Right hindlimb (tissue), 1 donor: ENCODE measurements at regions not wholly inside any gene's neighbourhood (a gene's known extent, or its start where the extent isn't known, plus 50 kb on each side); places are given as distances from the start of the nearest gene placed in this dataset.
"Not testable (repeated sequence)": the region's sequence is repeated elsewhere in the genome, so short reads cannot be mapped to it uniquely, and the experiment has no call there.

Source experiments
- DNase-seq: peaks from one replicate; pipeline ENCODE4 v3.0.0-alpha.2; 2018

- DNase-seq = not testable (repeated sequence)
Measured at GRCh38 chr1:185460723-185461122, 143.7 kb upstream of the IVNS1ABP start.

- no peak for DNase-seq
Measured at GRCh38 chr1:185459141-185459540, 142.1 kb upstream of the IVNS1ABP start.

GRCh38 chr1:185458670-185459069, 141.6 kb upstream of the IVNS1ABP start:
- DNase-seq = no peak

- no peak for DNase-seq
Measured at GRCh38 chr1:185453496-185454192, 136.6 kb upstream of the IVNS1ABP start.

- no peak for DNase-seq
Measured at GRCh38 chr1:185450917-185451316, 133.9 kb upstream of the IVNS1ABP start.

- no peak for DNase-seq
Measured at GRCh38 chr1:185450060-185450788, 133.2 kb upstream of the IVNS1ABP start.

- no peak for DNase-seq
Measured at GRCh38 chr1:185449378-185450059, 132.5 kb upstream of the IVNS1ABP start.

- DNase-seq = no peak
Measured at GRCh38 chr1:185448591-185449186, 131.6 kb upstream of the IVNS1ABP start.

- DNase-seq = no peak
Measured at GRCh38 chr1:185446131-185446530, 129.1 kb upstream of the IVNS1ABP start.

- no peak for DNase-seq
Measured at GRCh38 chr1:185445594-185445993, 128.6 kb upstream of the IVNS1ABP start.

GRCh38 chr1:185444676-185445075, 127.6 kb upstream of the IVNS1ABP start:
- no peak for DNase-seq

GRCh38 chr1:185442050-185442449, 125.0 kb upstream of the IVNS1ABP start:
- no peak for DNase-seq

GRCh38 chr1:185441605-185442004, 124.6 kb upstream of the IVNS1ABP start:
- DNase-seq = no peak

GRCh38 chr1:185440877-185441276, 123.8 kb upstream of the IVNS1ABP start:
- DNase-seq = no peak

GRCh38 chr1:185439727-185440415, 122.8 kb upstream of the IVNS1ABP start:
- no peak for DNase-seq

- no peak for DNase-seq
Measured at GRCh38 chr1:185438936-185439335, 121.9 kb upstream of the IVNS1ABP start.

- no peak for DNase-seq
Measured at GRCh38 chr1:185435696-185436379, 118.8 kb upstream of the IVNS1ABP start.

- no peak for DNase-seq
Measured at GRCh38 chr1:185434721-185435120, 117.7 kb upstream of the IVNS1ABP start.

- DNase-seq = no peak
Measured at GRCh38 chr1:185433667-185434066, 116.6 kb upstream of the IVNS1ABP start.

- no peak for DNase-seq
Measured at GRCh38 chr1:185432948-185433347, 115.9 kb upstream of the IVNS1ABP start.

- DNase-seq = no peak
Measured at GRCh38 chr1:185431612-185432011, 114.6 kb upstream of the IVNS1ABP start.

- DNase-seq = not testable (repeated sequence)
Measured at GRCh38 chr1:185429668-185430067, 112.6 kb upstream of the IVNS1ABP start.
